Thymus (tissue), 11 donors: ENCODE measurements at regions not wholly inside any gene's neighbourhood (a gene's known extent, or its start where the extent isn't known, plus 50 kb on each side); places are given as distances from the start of the nearest gene placed in this dataset.
"Not testable (repeated sequence)": the region's sequence is repeated elsewhere in the genome, so short reads cannot be mapped to it uniquely, and the experiment has no call there.

Source experiments
- DNase-seq, 9 donors: peaks; one replicate each; pipeline ENCODE4 v3.0.0-alpha.2; 2013; ENCODE audit warnings: low spot score in 9 of 9, low read depth in 6 of 9, missing footprints in 1 of 9
- H3K27ac ChIP-seq, 2 donors: one replicate each; pipeline ENCODE4 v1.5.1; 2013; ENCODE audit warnings: control low read depth in 1 of 2, low read depth in 1 of 2, low read length in 1 of 2, mild to moderate bottlenecking in 1 of 2, moderate library complexity in 1 of 2
- H3K27me3 ChIP-seq, 2 donors: one replicate each; pipeline ENCODE4 v1.5.1; 2013; ENCODE audit warnings: low read length in 1 of 2; ENCODE audit not compliant: control insufficient read depth in 2 of 2, insufficient read depth in 1 of 2
- H3K36me3 ChIP-seq, 2 donors: one replicate each; pipeline ENCODE4 v1.5.1; 2013; ENCODE audit warnings: low read length in 1 of 2, mild to moderate bottlenecking in 1 of 2, moderate library complexity in 1 of 2; ENCODE audit not compliant: control insufficient read depth in 2 of 2, insufficient read depth in 2 of 2
- H3K4me1 ChIP-seq, 2 donors: one replicate each; pipeline ENCODE4 v1.5.1; 2013; ENCODE audit warnings: low read length in 2 of 2; ENCODE audit not compliant: control insufficient read depth in 2 of 2, insufficient read depth in 2 of 2
- H3K4me3 ChIP-seq, 2 donors: one replicate each; pipeline ENCODE4 v1.5.1; 2013; ENCODE audit warnings: low read length in 2 of 2, control low read depth in 1 of 2, mild to moderate bottlenecking in 1 of 2
- H3K9me3 ChIP-seq, 2 donors: one replicate each; pipeline ENCODE4 v1.5.1; 2013; ENCODE audit warnings: low read length in 1 of 2, mild to moderate bottlenecking in 1 of 2; ENCODE audit not compliant: control insufficient read depth in 2 of 2, insufficient read depth in 1 of 2
- WGBS: extraction: QIAGEN DNeasy Blood & Tissue Kit; methylation state at CpG from one replicate; pipeline ENCODE4 v1.1.7; 2013; 5-methylcytosine and 5-hydroxymethylcytosine counted together
- donor health status: healthy.

GRCh38 chr4:160567634-160568033 lies 1464.8 kb downstream of the RAPGEF2 start:
- H3K27me3 ChIP-seq: no peaks in the 10 kb centered on the region
- no peaks in the 10 kb centered on the region for H3K36me3 ChIP-seq
- H3K4me1 ChIP-seq: no peaks in the 10 kb centered on the region
- no peak overlapping the region for H3K4me3 ChIP-seq
- DNase-seq: no peak
- WGBS: 95% methylated on average over 1 of the region's 1 CpG
- no peak overlapping the region for H3K27ac ChIP-seq
- no peaks in the 10 kb centered on the region for H3K9me3 ChIP-seq

- H3K27ac ChIP-seq: no peak overlapping the region
- no peak for DNase-seq
- H3K4me3 ChIP-seq: no peak overlapping the region
- H3K4me1 ChIP-seq: no peaks in the 10 kb centered on the region
- peaks cover 0 to 4% of the 10 kb centered on the region in 2 donors for H3K9me3 ChIP-seq
- no peaks in the 10 kb centered on the region for H3K36me3 ChIP-seq
- H3K27me3 ChIP-seq: no peaks in the 10 kb centered on the region
These were observed 1467.4 kb downstream of the RAPGEF2 start for GRCh38 chr4:160570271-160570670.

- not testable (repeated sequence) for H3K27ac ChIP-seq, H3K36me3 ChIP-seq, H3K4me1 ChIP-seq, DNase-seq, H3K4me3 ChIP-seq, H3K27me3 ChIP-seq, H3K9me3 ChIP-seq
- 91% methylated on average over 18 of the region's 18 CpGs for WGBS
These were observed 1471.4 kb downstream of the RAPGEF2 start for GRCh38 chr4:160574272-160574671.

DNA sequence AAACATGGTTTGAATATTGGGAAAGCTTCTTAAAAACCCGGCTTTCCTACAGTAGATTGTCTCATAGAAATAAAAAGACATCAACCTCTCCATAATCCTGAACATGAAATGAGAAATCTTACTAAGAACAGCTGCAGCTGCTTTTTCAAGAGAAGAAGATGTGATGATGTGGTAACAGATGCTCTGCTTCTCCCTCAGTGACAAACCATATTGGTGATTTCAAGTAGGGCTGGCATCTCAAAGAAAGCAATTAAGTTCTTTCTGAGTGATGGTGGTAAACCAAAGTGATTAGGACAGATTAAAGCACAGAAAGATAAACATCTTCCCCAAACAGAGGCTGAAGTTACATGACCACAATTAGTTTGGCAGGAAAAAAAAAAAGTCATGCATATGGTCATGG lies 1477.7 kb downstream of the RAPGEF2 start:
- WGBS: 83% methylated on average over 1 of the region's 1 CpG
- no peaks in the 10 kb centered on the region for H3K36me3 ChIP-seq
- no peak for DNase-seq
- no peaks in the 10 kb centered on the region for H3K4me1 ChIP-seq
- no peaks in the 10 kb centered on the region for H3K27me3 ChIP-seq
- no peaks in the 10 kb centered on the region for H3K9me3 ChIP-seq
- no peak overlapping the region for H3K4me3 ChIP-seq
- no peak overlapping the region for H3K27ac ChIP-seq

GRCh38 chr4:160592258-160592657 lies 1489.4 kb downstream of the RAPGEF2 start:
- Histone ChIP-seq H3K27me3 (no peaks in the 10 kb centered on the region), H3K4me3 (no peak overlapping the region), H3K9me3 (no peaks in the 10 kb centered on the region), H3K36me3 (no peaks in the 10 kb centered on the region), H3K4me1 (no peaks in the 10 kb centered on the region), H3K27ac (no peak overlapping the region)
- DNase-seq: no peak
- WGBS: 50% methylated on average over 4 of the region's 4 CpGs

DNA sequence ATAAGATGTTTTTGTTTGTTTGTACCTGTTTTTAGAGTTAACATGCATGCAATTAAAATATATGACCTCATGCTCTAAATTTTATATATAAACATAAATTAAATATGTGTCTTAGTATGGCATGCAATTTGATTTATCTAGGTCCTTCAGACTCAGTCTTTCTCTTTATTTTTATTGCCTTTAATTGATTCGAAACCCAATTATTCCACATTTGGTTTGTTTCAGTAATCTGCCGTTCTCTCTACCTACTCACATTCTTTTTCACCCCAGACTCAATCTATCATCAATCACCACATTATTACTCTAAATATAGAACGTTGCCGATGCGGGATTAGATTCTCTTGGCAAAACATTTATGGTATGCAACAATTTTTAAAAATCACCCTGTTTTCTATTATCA lies 1492.8 kb downstream of the RAPGEF2 start:
- Histone ChIP-seq H3K36me3 (no peaks in the 10 kb centered on the region), H3K4me3 (no peak overlapping the region), H3K9me3 (no peaks in the 10 kb centered on the region), H3K4me1 (no peaks in the 10 kb centered on the region), H3K27me3 (no peaks in the 10 kb centered on the region), H3K27ac (no peak overlapping the region)
- no peak for DNase-seq
- 86% methylated on average over 5 of the region's 5 CpGs for WGBS

DNA sequence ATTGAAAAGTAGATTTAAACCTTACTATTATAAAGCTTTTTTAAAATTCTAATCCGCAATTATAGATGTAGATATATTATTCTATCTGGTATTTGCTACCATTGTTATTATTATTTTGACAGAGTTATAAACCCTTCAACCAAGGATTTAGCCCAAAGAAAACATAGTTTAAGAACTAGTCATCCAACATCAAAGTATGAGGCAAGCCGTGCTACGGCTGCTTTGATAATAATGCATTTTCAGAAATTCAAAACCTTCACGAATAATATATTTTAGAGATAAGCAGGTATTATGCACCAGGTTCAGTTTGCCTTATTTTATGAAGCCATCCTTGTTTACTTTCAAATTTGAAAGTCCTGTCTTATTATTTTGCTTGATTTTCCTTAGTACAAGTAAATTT lies 1501.7 kb downstream of the RAPGEF2 start:
- 98% methylated on average over 4 of the region's 4 CpGs for WGBS
- DNase-seq: no peak
- Histone ChIP-seq H3K27me3 (no peaks in the 10 kb centered on the region), H3K9me3 (no peaks in the 10 kb centered on the region), H3K4me3 (no peak overlapping the region), H3K4me1 (no peaks in the 10 kb centered on the region), H3K27ac (no peak overlapping the region), H3K36me3 (no peaks in the 10 kb centered on the region)

- H3K27me3 ChIP-seq: no peaks in the 10 kb centered on the region
- H3K36me3 ChIP-seq: no peaks in the 10 kb centered on the region
- DNase-seq: no peak
- H3K4me3 ChIP-seq: no peak overlapping the region
- no peak overlapping the region for H3K27ac ChIP-seq
- no peaks in the 10 kb centered on the region for H3K4me1 ChIP-seq
- 86% methylated on average over 3 of the region's 3 CpGs for WGBS
- no peaks in the 10 kb centered on the region for H3K9me3 ChIP-seq
These were observed 1508.3 kb downstream of the RAPGEF2 start for GRCh38 chr4:160611181-160611580.

GRCh38 chr4:160631044-160631443 lies 1528.2 kb downstream of the RAPGEF2 start:
- Histone ChIP-seq H3K27me3 (no peaks in the 10 kb centered on the region), H3K27ac (no peak overlapping the region)

DNA sequence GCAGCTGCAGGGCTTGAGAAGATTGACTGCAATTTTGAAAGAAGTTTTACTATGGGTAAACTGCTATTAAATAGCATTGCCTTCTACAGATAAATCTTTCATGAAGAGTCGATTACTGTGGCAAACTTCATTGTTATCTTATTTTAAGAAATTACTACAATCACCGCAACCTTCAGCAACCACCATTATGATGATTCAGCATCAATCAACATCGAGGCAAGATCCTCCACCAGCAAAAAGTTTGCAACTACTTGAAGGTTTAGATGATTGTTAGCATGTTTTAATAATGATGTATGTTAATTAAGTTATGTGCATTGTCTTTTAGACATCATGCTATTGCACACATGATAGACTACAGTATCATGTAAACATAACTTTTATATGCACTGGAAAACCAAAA lies 1511.0 kb downstream of the FSTL5 start:
- Histone ChIP-seq H3K27ac (no peak overlapping the region), H3K4me3 (no peak overlapping the region), H3K36me3 (no peaks in the 10 kb centered on the region), H3K4me1 (no peaks in the 10 kb centered on the region), H3K27me3 (no peaks in the 10 kb centered on the region), H3K9me3 (no peaks in the 10 kb centered on the region)
- no peak for DNase-seq
- WGBS: 94% methylated on average over 3 of the region's 3 CpGs

More at GRCh38 chr4:160631044-160631443, 1528.2 kb downstream of the RAPGEF2 start:
- H3K9me3 ChIP-seq: no peaks in the 10 kb centered on the region
- no peak overlapping the region for H3K4me3 ChIP-seq
- no peaks in the 10 kb centered on the region for H3K4me1 ChIP-seq
- DNase-seq: no peak
- WGBS: 83% methylated on average over 1 of the region's 1 CpG
- H3K36me3 ChIP-seq: no peaks in the 10 kb centered on the region
